ENCODE measurements at regions not wholly inside any gene's neighbourhood (a gene's known extent, or its start where the extent isn't known, plus 50 kb on each side); places are given as distances from the start of the nearest gene placed in this dataset.

DNA sequence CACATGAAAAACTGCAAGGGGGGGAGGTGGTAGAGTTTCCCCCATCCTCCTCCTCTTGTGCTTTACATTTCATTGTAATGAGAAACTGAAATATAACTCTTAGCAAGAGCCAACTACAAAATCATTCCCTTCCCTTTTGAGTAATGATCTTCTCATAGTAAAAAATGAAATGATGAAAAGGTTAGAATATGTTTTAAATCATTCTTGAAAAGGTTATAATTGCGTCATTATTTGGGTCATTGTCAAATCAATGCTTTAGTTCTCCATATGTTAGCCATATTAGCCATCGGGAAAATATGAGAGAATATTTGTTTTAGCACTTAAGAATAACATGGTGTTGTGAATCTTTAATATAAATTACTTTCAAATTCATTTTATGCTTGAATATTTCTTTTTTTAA is 1185.0 kb upstream of the CDH18 start:
- TF ChIP-seq, protein P1, sequence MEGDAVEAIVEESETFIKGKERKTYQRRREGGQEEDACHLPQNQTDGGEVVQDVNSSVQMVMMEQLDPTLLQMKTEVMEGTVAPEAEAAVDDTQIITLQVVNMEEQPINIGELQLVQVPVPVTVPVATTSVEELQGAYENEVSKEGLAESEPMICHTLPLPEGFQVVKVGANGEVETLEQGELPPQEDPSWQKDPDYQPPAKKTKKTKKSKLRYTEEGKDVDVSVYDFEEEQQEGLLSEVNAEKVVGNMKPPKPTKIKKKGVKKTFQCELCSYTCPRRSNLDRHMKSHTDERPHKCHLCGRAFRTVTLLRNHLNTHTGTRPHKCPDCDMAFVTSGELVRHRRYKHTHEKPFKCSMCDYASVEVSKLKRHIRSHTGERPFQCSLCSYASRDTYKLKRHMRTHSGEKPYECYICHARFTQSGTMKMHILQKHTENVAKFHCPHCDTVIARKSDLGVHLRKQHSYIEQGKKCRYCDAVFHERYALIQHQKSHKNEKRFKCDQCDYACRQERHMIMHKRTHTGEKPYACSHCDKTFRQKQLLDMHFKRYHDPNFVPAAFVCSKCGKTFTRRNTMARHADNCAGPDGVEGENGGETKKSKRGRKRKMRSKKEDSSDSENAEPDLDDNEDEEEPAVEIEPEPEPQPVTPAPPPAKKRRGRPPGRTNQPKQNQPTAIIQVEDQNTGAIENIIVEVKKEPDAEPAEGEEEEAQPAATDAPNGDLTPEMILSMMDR (IDR thresholded peaks at IDR 0.05; ENCODE audit: low read depth, low read length) = no peak
- no peak for TF ChIP-seq EZH2phosphoT487 (IDR thresholded peaks at IDR 0.05; ENCODE audit: low read depth)
